ENCODE measurements at regions not wholly inside any gene's neighbourhood (a gene's known extent, or its start where the extent isn't known, plus 50 kb on each side); places are given as distances from the start of the nearest gene placed in this dataset.

GRCh38 chr3:23668430-23668904 is 137.3 kb upstream of the UBE2E1 start:
- intact Hi-C loops (cut with micrococcal nuclease; ENCODE audit: unreplicated experiment): no loop called here
- TF ChIP-seq EED (IDR thresholded peaks at IDR 0.05; ENCODE audit: low read depth): 0 out of 2 replicates have a peak, but pooled peaks have one; percentile 16
- no peak for TF ChIP-seq ATF2 (IDR thresholded peaks at IDR 0.05; ENCODE audit: low read length)
- no peak for TF ChIP-seq POLR2AphosphoS5 (IDR thresholded peaks at IDR 0.05; ENCODE audit: low read length)
- TF ChIP-seq JUNB (IDR thresholded peaks at IDR 0.05): peak; percentile 17; the same call in 1 of the 2 replicates
- no peak for TF ChIP-seq ZNF24 (IDR thresholded peaks at IDR 0.05)
- no peak for FAIRE-seq

More at GRCh38 chr3:23668430-23668904, 137.3 kb upstream of the UBE2E1 start:
- ATAC-seq (peak; percentile 50), DNase-seq (ENCODE audit: low read depth, low spot score) (no peak)
- Histone ChIP-seq H3K36me3 (ENCODE audit: control insufficient read depth in 2 of 2, insufficient read depth in 2 of 2, low read length in 1 of 2) (no peaks in the 10 kb centered on the region), H4K20me1 (ENCODE audit: control insufficient read depth, insufficient read depth) (no peaks in the 10 kb centered on the region), H3K9me3 (replicated peaks; ENCODE audit: control insufficient read depth, insufficient read depth, low read length) (no peaks in the 10 kb centered on the region), H3K4me3 (no peak overlapping the region), H3K4me1 (ENCODE audit: control insufficient read depth, insufficient read depth, low read length) (peaks cover 10% of the 10 kb centered on the region), H3K27me3 (replicated peaks in 1 of 2; ENCODE audit: control insufficient read depth in 2 of 2, insufficient read depth in 2 of 2, low read length in 1 of 2) (no peaks in the 10 kb centered on the region), H3K79me2 (ENCODE audit: control insufficient read depth, insufficient read depth, low read length) (no peaks in the 10 kb centered on the region), H3K9ac (ENCODE audit: control insufficient read depth, insufficient read depth, low read length) (no peak overlapping the region), H2AFZ (ENCODE audit: control insufficient read depth, low read depth, low read length) (peak overlapping the region; percentile 50), H3K27ac (ENCODE audit: control insufficient read depth, insufficient read depth) (no peak overlapping the region; the same call in 1 of the 2 replicates), H3K4me2 (ENCODE audit: control insufficient read depth, insufficient read depth) (no peak overlapping the region; the same call in 1 of the 2 replicates)
- WGBS (ENCODE audit: insufficient coverage, insufficient replicate concordance, low lambda C conversion rate, missing lambda C conversion rate): 46% methylated on average over 4 of the region's 4 CpGs
- ChIA-PET CTCF (interaction anchor here (1.5 to 1.8 kb wide), 2 partner anchors 9 to 1548 kb away, joined by 3 to 9 read pairs; no protein-coding TSS in a partner anchor), RAD21 (ENCODE audit: unreplicated experiment) (interaction anchor here (1.1 to 1.8 kb wide), 5 partner anchors 9 to 76 kb away, joined by 3 to 7 read pairs (median 4); no protein-coding TSS in a partner anchor), POLR2A (interaction anchor here (1.3 to 1.7 kb wide), 3 partner anchors 8 to 20 kb away, joined by 3 to 5 read pairs (median 4); no protein-coding TSS in a partner anchor), SMC1A (ENCODE audit: uncharacterized antibody, unreplicated experiment) (interaction anchor here (0.8 to 2.0 kb wide), 9 partner anchors 9 to 93 kb away, joined by 3 to 9 read pairs (median 4); no protein-coding TSS in a partner anchor)
- BruUV-seq (replicated peaks): no TSS peak
- in situ Hi-C loops (cut with MboI): no loop called here
